ENCODE measurements at regions not wholly inside any gene's neighbourhood (a gene's known extent, or its start where the extent isn't known, plus 50 kb on each side); places are given as distances from the start of the nearest gene placed in this dataset.

GRCh38 chr19:29420482-29421195 lies 105.2 kb upstream of the VSTM2B start:
- Histone ChIP-seq H3K9me3 (replicated peaks) (no peaks in the 10 kb centered on the region), H3K27ac (no peak overlapping the region), H3K4me3 (no peak overlapping the region), H3K36me3 (no peaks in the 10 kb centered on the region), H3K4me1 (no peaks in the 10 kb centered on the region), H3K27me3 (peaks cover 28% of the 10 kb centered on the region)
- DNase-seq: no peak

- no peak overlapping the region for H3K27ac ChIP-seq
- H3K4me3 ChIP-seq: no peak overlapping the region
- H3K9me3 ChIP-seq (replicated peaks): no peaks in the 10 kb centered on the region
- no peaks in the 10 kb centered on the region for H3K4me1 ChIP-seq
- DNase-seq: no peak
- peaks cover 28% of the 10 kb centered on the region for H3K27me3 ChIP-seq
- H3K36me3 ChIP-seq: no peaks in the 10 kb centered on the region
These were observed 104.6 kb upstream of the VSTM2B start for GRCh38 chr19:29421196-29421545.

- Histone ChIP-seq H3K4me1 (no peaks in the 10 kb centered on the region), H3K27ac (no peak overlapping the region), H3K9me3 (replicated peaks) (no peaks in the 10 kb centered on the region), H3K36me3 (no peaks in the 10 kb centered on the region), H3K4me3 (no peak overlapping the region), H3K27me3 (peaks cover 23% of the 10 kb centered on the region)
- DNase-seq: no peak
These were observed 103.7 kb upstream of the VSTM2B start for GRCh38 chr19:29422047-29422446.

DNA sequence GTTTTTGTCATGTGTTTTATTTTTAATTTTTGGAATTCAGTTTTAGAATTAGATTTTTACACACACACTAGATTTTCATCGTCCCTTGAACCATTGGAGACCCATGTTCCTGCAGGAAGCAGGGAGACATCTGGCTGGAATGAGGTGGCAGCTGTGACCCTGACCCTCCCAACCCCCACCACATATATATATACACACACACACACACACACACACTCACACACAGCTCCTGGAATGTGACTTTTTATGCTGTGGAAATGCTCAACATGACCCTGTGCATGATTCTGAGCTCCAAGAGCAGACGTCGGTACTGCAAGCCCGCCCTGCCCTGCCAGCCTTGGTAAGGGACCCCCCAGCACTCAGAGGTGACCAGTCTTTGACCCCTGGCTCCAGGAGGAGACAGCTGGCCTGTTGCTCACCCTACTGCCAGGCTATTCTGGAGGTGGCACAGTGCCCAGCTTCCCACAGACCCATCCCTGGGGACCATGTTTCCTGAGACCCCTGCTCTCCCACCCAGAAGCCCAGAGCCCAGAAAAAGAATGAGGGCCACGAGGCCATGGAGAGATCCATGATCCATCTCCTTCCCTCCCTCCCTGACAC lies 103.2 kb upstream of the VSTM2B start:
- no peaks in the 10 kb centered on the region for H3K36me3 ChIP-seq
- H3K4me1 ChIP-seq: no peaks in the 10 kb centered on the region
- no peak overlapping the region for H3K4me3 ChIP-seq
- peaks cover 20% of the 10 kb centered on the region for H3K27me3 ChIP-seq
- no peaks in the 10 kb centered on the region for H3K9me3 ChIP-seq (replicated peaks)
- no peak overlapping the region for H3K27ac ChIP-seq
- DNase-seq: no peak

GRCh38 chr19:29428071-29428470 lies 97.7 kb upstream of the VSTM2B start:
- Histone ChIP-seq H3K36me3 (no peaks in the 10 kb centered on the region), H3K9me3 (replicated peaks) (no peaks in the 10 kb centered on the region), H3K4me3 (no peak overlapping the region), H3K4me1 (no peaks in the 10 kb centered on the region), H3K27ac (no peak overlapping the region), H3K27me3 (no peaks in the 10 kb centered on the region; the same call in 1 of the 2 replicates)
- DNase-seq: no peak

DNA sequence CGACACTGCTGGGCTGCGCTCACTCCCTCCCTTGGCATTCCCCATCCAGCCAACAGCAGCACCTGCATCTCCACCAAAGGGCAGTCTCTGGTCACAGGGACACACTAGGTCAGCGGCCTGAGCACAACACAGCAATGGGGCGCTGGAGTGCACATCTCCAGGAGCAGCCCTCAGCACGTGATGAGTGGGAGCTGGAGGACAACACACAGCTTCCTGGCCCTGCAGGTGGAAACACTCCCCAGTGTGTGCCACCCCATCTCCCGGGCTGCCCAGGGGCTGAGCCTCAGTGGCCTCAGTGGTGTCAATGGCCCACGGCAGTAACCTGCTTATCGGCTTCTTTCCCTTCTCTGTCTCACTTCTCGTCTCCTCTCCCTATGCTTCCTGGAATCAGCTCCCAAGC lies 96.8 kb upstream of the VSTM2B start:
- no peaks in the 10 kb centered on the region for H3K36me3 ChIP-seq
- no peaks in the 10 kb centered on the region for H3K4me1 ChIP-seq
- no peak overlapping the region for H3K4me3 ChIP-seq
- no peak overlapping the region for H3K27ac ChIP-seq
- DNase-seq: no peak
- H3K27me3 ChIP-seq: no peaks in the 10 kb centered on the region; the same call in 1 of the 2 replicates
- no peaks in the 10 kb centered on the region for H3K9me3 ChIP-seq (replicated peaks)

- Histone ChIP-seq H3K36me3 (no peaks in the 10 kb centered on the region), H3K9me3 (replicated peaks) (no peaks in the 10 kb centered on the region), H3K27ac (no peak overlapping the region), H3K4me1 (no peaks in the 10 kb centered on the region), H3K27me3 (no peaks in the 10 kb centered on the region; the same call in 1 of the 2 replicates), H3K4me3 (no peak overlapping the region)
- DNase-seq: no peak
These were observed 96.2 kb upstream of the VSTM2B start for GRCh38 chr19:29429581-29429980.

DNA sequence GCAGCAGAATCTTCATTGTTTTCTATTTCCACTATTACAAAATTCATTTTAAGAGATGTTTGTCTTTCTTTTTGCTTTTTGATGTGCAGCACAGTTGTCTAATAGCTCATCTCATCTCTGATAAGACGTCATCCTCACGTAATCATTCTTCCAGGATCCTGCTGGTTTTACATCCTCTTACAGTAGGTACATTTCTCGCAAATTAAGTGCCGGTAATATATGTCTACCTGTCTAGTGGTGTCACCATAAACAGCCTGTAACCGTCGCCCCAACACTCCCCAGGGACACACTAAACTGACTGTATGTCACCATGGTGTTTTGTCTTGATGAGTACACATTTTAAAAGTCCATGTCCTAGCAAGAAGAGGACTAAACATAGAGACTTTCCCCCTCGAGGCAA lies 94.5 kb upstream of the VSTM2B start:
- H3K4me3 ChIP-seq: no peak overlapping the region
- DNase-seq: no peak
- H3K4me1 ChIP-seq: no peaks in the 10 kb centered on the region
- no peak overlapping the region for H3K27ac ChIP-seq
- no peaks in the 10 kb centered on the region; the same call in 1 of the 2 replicates for H3K27me3 ChIP-seq
- H3K9me3 ChIP-seq (replicated peaks): no peaks in the 10 kb centered on the region
- H3K36me3 ChIP-seq: no peaks in the 10 kb centered on the region

DNA sequence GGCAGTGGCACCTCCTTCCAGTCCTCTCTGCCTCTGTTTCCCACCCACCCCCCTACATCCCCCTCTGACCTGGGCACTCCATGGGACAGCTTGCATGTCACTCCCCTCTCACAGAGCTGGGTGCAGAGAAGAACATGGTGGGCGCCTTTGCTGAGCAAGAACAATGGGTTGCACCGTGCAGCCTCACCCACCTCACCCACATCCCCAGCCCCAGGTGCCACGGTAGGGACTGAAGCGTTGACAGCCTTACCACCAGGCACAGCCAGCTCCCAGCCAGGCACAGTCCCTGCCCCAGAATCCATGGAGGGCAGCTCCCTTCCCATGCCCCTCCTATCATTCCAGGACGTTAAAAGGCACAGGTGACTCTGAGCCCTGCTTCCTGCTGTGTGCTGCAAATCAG lies 93.1 kb upstream of the VSTM2B start:
- Histone ChIP-seq H3K27ac (no peak overlapping the region), H3K4me3 (no peak overlapping the region)
- DNase-seq: no peak

GRCh38 chr19:29436591-29437103 lies 89.1 kb upstream of the VSTM2B start:
- H3K27ac ChIP-seq: no peak overlapping the region
- H3K36me3 ChIP-seq: no peaks in the 10 kb centered on the region
- H3K4me3 ChIP-seq: no peak overlapping the region
- H3K27me3 ChIP-seq: no peaks in the 10 kb centered on the region
- DNase-seq: no peak
- H3K4me1 ChIP-seq: no peaks in the 10 kb centered on the region
- H3K9me3 ChIP-seq (replicated peaks): no peaks in the 10 kb centered on the region

More for the DNA sequence above, 93.1 kb upstream of the VSTM2B start:
- H3K9me3 ChIP-seq (replicated peaks): no peaks in the 10 kb centered on the region
- no peaks in the 10 kb centered on the region; the same call in 1 of the 2 replicates for H3K27me3 ChIP-seq
- no peaks in the 10 kb centered on the region for H3K4me1 ChIP-seq
- no peaks in the 10 kb centered on the region for H3K36me3 ChIP-seq

DNA sequence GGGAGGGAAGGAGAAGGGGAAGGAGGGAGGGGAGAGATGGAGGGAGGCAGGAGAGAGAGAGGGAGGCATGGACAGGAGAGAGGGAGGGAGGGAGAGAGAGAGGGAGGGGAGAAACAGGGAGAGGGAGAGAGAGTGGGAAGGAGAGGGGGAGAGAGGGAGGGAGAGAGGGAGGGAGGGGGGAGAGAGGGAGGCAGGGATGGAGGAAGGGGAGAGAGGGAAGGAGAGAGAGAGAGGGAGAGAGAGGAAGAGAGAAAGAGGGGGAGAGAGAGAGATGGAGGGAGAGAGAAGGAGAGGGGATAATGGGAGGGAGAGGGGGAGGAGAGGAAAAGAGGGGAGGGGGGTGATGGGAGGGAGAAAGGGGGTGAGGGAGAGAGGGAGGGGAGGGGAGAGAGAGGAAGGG lies 86.8 kb upstream of the VSTM2B start:
- H3K9me3 ChIP-seq (replicated peaks): no peaks in the 10 kb centered on the region
- no peaks in the 10 kb centered on the region for H3K27me3 ChIP-seq
- no peak overlapping the region for H3K27ac ChIP-seq
- no peak for DNase-seq
- H3K36me3 ChIP-seq: no peaks in the 10 kb centered on the region
- H3K4me3 ChIP-seq: no peak overlapping the region
- no peaks in the 10 kb centered on the region for H3K4me1 ChIP-seq

DNA sequence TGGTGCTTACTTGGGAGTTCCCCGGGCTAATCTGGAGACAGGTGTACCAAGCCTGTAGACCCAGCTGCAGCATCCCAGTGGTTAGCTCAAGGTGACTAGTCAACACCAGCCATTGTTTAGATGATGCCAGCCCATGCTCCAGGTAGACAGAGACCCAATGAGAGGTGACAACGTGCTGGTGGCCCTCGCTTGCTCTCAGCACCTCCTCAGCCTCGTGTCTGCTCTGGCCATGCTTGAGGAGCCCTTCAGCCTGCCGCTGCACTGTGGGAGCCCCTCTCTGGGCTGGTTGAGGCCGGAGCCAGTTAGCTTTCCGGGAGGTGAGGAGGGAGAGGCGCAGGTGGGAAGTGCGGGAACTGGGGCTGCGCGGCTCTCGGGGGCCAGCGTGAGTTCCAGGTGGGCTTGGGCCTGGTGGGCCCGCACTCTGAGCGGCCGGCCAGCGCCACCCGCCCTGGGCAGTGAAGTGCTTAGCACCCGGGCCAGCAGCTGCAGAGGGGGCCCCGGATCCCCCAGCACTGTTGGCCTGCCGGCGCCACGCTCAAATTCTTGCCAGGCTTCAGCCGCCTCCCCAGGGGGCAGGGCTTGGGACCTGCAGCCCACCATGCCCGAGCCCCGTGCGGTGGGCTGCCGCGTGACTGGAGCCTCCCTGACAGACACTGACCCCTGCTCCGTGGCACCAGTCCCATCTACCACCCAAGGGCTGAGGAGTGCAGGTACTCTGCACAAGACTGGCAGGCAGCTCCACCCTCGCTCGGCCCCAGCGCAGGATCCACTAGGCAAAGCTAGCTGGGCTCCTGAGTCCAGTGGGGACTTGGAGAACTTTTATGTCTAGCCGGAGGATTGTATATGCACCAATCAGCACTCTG lies 85.9 kb upstream of the VSTM2B start:
- H3K36me3 ChIP-seq: no peaks in the 10 kb centered on the region
- no peaks in the 10 kb centered on the region for H3K9me3 ChIP-seq (replicated peaks)
- H3K27ac ChIP-seq: no peak overlapping the region
- no peaks in the 10 kb centered on the region for H3K27me3 ChIP-seq
- no peak for DNase-seq
- H3K4me1 ChIP-seq: no peaks in the 10 kb centered on the region
- no peak overlapping the region for H3K4me3 ChIP-seq

- Histone ChIP-seq H3K4me1 (no peaks in the 10 kb centered on the region), H3K36me3 (no peaks in the 10 kb centered on the region), H3K27ac (no peak overlapping the region), H3K4me3 (no peak overlapping the region), H3K27me3 (peaks cover 5% of the 10 kb centered on the region; the same call in 1 of the 2 replicates), H3K9me3 (replicated peaks) (no peaks in the 10 kb centered on the region)
- DNase-seq: no peak
These were observed 83.7 kb upstream of the VSTM2B start for GRCh38 chr19:29442094-29442493.

GRCh38 chr19:29442910-29443309 lies 82.9 kb upstream of the VSTM2B start:
- Histone ChIP-seq H3K27ac (no peak overlapping the region), H3K4me1 (no peaks in the 10 kb centered on the region), H3K9me3 (replicated peaks) (no peaks in the 10 kb centered on the region), H3K4me3 (no peak overlapping the region), H3K36me3 (no peaks in the 10 kb centered on the region), H3K27me3 (peaks cover 8% of the 10 kb centered on the region; the same call in 1 of the 2 replicates)
- DNase-seq: no peak

DNA sequence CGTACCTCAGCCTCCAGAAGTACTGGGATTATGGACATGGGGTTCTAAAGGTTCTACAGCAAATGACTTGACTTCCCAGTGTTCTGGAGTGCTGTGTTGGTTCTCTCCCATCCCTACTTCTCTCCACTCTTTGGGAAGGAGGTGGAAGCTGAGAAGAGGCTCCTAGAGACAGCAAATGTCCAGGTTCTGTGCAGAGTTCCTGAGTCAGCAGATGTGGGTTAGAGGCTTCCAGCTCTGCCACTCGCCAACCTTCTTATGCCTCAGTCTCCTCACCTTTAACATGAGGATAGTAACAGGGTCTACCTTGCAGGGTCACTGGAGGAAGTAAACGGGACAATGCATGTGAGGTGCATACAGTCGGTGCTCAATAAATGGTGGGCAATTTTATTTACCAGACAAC lies 80.5 kb upstream of the VSTM2B start:
- no peak overlapping the region for H3K4me3 ChIP-seq
- H3K27ac ChIP-seq: no peak overlapping the region
- peaks cover 12% of the 10 kb centered on the region; the same call in 1 of the 2 replicates for H3K27me3 ChIP-seq
- no peak for DNase-seq
- H3K9me3 ChIP-seq (replicated peaks): no peaks in the 10 kb centered on the region
- H3K36me3 ChIP-seq: no peaks in the 10 kb centered on the region
- no peaks in the 10 kb centered on the region for H3K4me1 ChIP-seq
